ENCODE measurements at regions not wholly inside any gene's neighbourhood (a gene's known extent, or its start where the extent isn't known, plus 50 kb on each side); places are given as distances from the start of the nearest gene placed in this dataset.

DNA sequence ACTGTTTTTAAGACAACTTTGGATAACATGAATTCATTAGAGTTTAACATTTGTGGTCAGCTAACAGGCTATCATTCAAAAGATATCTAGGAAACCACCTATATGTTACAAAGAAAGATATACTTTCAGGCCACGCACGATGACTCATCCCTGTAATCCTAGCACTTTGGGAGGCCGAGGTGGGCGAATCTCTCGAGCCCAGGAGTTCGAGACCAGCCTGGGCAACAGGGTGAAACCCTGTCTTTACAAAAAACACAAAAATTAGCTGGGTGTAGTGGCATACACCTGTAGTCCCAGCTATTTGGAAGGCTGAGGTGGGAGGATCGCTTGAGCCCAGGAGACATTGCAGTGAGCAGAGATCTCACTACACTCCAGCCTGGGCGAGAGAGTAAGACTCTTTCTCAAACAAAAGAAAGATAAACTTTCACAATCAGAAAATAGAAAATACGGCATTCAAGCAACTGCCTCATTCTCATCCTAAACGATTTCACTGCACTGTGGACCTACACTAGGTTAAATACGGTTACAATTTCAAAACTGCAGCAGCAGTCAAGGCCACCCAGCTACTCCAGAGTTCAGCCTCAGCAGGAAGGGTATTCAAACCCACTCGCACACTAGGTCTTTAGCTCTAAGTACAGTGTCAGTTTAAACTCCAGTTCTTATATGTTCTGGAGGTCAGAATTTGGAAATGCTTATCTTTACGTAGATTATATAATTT, 250.0 kb upstream of the SLC39A10 start (continued):
- TF ChIP-seq, protein P1, sequence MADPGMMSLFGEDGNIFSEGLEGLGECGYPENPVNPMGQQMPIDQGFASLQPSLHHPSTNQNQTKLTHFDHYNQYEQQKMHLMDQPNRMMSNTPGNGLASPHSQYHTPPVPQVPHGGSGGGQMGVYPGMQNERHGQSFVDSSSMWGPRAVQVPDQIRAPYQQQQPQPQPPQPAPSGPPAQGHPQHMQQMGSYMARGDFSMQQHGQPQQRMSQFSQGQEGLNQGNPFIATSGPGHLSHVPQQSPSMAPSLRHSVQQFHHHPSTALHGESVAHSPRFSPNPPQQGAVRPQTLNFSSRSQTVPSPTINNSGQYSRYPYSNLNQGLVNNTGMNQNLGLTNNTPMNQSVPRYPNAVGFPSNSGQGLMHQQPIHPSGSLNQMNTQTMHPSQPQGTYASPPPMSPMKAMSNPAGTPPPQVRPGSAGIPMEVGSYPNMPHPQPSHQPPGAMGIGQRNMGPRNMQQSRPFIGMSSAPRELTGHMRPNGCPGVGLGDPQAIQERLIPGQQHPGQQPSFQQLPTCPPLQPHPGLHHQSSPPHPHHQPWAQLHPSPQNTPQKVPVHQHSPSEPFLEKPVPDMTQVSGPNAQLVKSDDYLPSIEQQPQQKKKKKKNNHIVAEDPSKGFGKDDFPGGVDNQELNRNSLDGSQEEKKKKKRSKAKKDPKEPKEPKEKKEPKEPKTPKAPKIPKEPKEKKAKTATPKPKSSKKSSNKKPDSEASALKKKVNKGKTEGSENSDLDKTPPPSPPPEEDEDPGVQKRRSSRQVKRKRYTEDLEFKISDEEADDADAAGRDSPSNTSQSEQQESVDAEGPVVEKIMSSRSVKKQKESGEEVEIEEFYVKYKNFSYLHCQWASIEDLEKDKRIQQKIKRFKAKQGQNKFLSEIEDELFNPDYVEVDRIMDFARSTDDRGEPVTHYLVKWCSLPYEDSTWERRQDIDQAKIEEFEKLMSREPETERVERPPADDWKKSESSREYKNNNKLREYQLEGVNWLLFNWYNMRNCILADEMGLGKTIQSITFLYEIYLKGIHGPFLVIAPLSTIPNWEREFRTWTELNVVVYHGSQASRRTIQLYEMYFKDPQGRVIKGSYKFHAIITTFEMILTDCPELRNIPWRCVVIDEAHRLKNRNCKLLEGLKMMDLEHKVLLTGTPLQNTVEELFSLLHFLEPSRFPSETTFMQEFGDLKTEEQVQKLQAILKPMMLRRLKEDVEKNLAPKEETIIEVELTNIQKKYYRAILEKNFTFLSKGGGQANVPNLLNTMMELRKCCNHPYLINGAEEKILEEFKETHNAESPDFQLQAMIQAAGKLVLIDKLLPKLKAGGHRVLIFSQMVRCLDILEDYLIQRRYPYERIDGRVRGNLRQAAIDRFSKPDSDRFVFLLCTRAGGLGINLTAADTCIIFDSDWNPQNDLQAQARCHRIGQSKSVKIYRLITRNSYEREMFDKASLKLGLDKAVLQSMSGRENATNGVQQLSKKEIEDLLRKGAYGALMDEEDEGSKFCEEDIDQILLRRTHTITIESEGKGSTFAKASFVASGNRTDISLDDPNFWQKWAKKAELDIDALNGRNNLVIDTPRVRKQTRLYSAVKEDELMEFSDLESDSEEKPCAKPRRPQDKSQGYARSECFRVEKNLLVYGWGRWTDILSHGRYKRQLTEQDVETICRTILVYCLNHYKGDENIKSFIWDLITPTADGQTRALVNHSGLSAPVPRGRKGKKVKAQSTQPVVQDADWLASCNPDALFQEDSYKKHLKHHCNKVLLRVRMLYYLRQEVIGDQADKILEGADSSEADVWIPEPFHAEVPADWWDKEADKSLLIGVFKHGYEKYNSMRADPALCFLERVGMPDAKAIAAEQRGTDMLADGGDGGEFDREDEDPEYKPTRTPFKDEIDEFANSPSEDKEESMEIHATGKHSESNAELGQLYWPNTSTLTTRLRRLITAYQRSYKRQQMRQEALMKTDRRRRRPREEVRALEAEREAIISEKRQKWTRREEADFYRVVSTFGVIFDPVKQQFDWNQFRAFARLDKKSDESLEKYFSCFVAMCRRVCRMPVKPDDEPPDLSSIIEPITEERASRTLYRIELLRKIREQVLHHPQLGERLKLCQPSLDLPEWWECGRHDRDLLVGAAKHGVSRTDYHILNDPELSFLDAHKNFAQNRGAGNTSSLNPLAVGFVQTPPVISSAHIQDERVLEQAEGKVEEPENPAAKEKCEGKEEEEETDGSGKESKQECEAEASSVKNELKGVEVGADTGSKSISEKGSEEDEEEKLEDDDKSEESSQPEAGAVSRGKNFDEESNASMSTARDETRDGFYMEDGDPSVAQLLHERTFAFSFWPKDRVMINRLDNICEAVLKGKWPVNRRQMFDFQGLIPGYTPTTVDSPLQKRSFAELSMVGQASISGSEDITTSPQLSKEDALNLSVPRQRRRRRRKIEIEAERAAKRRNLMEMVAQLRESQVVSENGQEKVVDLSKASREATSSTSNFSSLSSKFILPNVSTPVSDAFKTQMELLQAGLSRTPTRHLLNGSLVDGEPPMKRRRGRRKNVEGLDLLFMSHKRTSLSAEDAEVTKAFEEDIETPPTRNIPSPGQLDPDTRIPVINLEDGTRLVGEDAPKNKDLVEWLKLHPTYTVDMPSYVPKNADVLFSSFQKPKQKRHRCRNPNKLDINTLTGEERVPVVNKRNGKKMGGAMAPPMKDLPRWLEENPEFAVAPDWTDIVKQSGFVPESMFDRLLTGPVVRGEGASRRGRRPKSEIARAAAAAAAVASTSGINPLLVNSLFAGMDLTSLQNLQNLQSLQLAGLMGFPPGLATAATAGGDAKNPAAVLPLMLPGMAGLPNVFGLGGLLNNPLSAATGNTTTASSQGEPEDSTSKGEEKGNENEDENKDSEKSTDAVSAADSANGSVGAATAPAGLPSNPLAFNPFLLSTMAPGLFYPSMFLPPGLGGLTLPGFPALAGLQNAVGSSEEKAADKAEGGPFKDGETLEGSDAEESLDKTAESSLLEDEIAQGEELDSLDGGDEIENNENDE (IDR thresholded peaks at IDR 0.05; ENCODE audit: insufficient replicate concordance, low read length): peak; percentile 93
- TF ChIP-seq TAF1 (IDR thresholded peaks at IDR 0.05; ENCODE audit: low read depth, low read length): no peak
- no peak for TF ChIP-seq BRCA1 (IDR thresholded peaks at IDR 0.05; ENCODE audit: low read depth, low read length)
- TF ChIP-seq MAFK (IDR thresholded peaks at IDR 0.05; ENCODE audit: low read depth, low read length): no peak
